Neural progenitor cell (in vitro differentiated cells): ENCODE measurements at regions not wholly inside any gene's neighbourhood (a gene's known extent, or its start where the extent isn't known, plus 50 kb on each side); places are given as distances from the start of the nearest gene placed in this dataset.

ENCODE experiments used
- EZH2 ChIP-seq: fragments of 200-600 bp; sonication (generic); IDR thresholded peaks from 2 replicates; pipeline ENCODE4 v1.6.1; 2017; ENCODE audit warnings: antibody characterized with exemption, mild to moderate bottlenecking, moderate library complexity
- TF ChIP-seq, protein P1 (sequence below): fragments of 200-600 bp; sonication (generic); IDR thresholded peaks from 2 replicates; pipeline ENCODE4 v1.5.1; 2017; ENCODE audit warnings: antibody characterized with exemption, mild to moderate bottlenecking

DNA sequence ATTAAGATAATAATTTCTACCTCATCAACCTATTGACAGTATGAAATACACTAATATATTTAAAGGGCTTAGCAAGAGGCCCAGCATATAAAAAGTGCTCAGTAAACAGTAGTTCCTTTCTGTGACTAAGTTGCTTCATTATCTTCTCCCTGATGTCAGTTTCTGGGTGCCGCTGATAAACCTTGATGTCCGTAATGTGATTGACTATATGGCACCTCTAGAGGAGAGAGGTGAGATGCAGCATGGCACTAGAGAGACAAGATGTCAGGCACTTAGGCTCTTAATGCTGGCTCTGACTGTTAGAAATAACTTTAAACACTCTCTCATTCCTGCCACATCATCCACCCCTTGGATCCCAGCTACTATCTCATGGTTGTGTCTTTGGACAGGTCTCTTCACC lies 455.9 kb upstream of the KLF4 start:
- TF ChIP-seq, protein P1, sequence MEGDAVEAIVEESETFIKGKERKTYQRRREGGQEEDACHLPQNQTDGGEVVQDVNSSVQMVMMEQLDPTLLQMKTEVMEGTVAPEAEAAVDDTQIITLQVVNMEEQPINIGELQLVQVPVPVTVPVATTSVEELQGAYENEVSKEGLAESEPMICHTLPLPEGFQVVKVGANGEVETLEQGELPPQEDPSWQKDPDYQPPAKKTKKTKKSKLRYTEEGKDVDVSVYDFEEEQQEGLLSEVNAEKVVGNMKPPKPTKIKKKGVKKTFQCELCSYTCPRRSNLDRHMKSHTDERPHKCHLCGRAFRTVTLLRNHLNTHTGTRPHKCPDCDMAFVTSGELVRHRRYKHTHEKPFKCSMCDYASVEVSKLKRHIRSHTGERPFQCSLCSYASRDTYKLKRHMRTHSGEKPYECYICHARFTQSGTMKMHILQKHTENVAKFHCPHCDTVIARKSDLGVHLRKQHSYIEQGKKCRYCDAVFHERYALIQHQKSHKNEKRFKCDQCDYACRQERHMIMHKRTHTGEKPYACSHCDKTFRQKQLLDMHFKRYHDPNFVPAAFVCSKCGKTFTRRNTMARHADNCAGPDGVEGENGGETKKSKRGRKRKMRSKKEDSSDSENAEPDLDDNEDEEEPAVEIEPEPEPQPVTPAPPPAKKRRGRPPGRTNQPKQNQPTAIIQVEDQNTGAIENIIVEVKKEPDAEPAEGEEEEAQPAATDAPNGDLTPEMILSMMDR, result no peak
- no peak for TF ChIP-seq EZH2
